CD4-positive, alpha-beta T cell treated with Interleukin-6 at 100 ng/mL for 8 hours (primary cell): ENCODE measurements at regions not wholly inside any gene's neighbourhood (a gene's known extent, or its start where the extent isn't known, plus 50 kb on each side); places are given as distances from the start of the nearest gene placed in this dataset.

Source experiments
- DNase-seq: peaks from one replicate; pipeline ENCODE4 v3.0.0-alpha.2; 2020; ENCODE audit warnings: mixed read lengths, low spot score

GRCh38 chr14:54129850-54130640 is 173.4 kb upstream of the BMP4 start:
- no peak for DNase-seq

GRCh38 chr14:54132496-54132895 is 175.9 kb upstream of the BMP4 start:
- DNase-seq, result no peak

GRCh38 chr14:54133896-54134295 is 177.3 kb upstream of the BMP4 start:
- no peak for DNase-seq

- DNase-seq, result no peak
These were observed 179.2 kb upstream of the BMP4 start for GRCh38 chr14:54135804-54136280.

- no peak for DNase-seq
These were observed 180.4 kb upstream of the BMP4 start for GRCh38 chr14:54136894-54137613.

- DNase-seq, result no peak
These were observed 181.0 kb upstream of the BMP4 start for GRCh38 chr14:54137614-54137961.

GRCh38 chr14:54138024-54138353 is 181.4 kb upstream of the BMP4 start:
- no peak for DNase-seq

- DNase-seq, result no peak
These were observed 181.9 kb upstream of the BMP4 start for GRCh38 chr14:54138354-54139038.

- DNase-seq, result no peak
These were observed 183.9 kb upstream of the BMP4 start for GRCh38 chr14:54140551-54140950.

- no peak for DNase-seq
These were observed 190.0 kb upstream of the BMP4 start for GRCh38 chr14:54146601-54147000.

GRCh38 chr14:54147282-54147681 is 190.7 kb upstream of the BMP4 start:
- DNase-seq, result no peak

GRCh38 chr14:54147758-54148157 is 191.1 kb upstream of the BMP4 start:
- no peak for DNase-seq

GRCh38 chr14:54148251-54148650 is 191.6 kb upstream of the BMP4 start:
- DNase-seq, result no peak

GRCh38 chr14:54152351-54152750 is 195.7 kb upstream of the BMP4 start:
- no peak for DNase-seq

- no peak for DNase-seq
These were observed 209.7 kb upstream of the BMP4 start for GRCh38 chr14:54166049-54166950.

- DNase-seq, result no peak
These were observed 211.9 kb upstream of the BMP4 start for GRCh38 chr14:54168489-54168888.

- no peak for DNase-seq
These were observed 212.8 kb upstream of the BMP4 start for GRCh38 chr14:54169254-54169924.

- DNase-seq, result no peak
These were observed 213.7 kb upstream of the BMP4 start for GRCh38 chr14:54170301-54170700.

- no peak for DNase-seq
These were observed 215.5 kb upstream of the BMP4 start for GRCh38 chr14:54172114-54172513.

GRCh38 chr14:54172562-54172961 is 215.9 kb upstream of the BMP4 start:
- no peak for DNase-seq

GRCh38 chr14:54173802-54174201 is 217.2 kb upstream of the BMP4 start:
- no peak for DNase-seq
